ENCODE measurements at regions not wholly inside any gene's neighbourhood (a gene's known extent, or its start where the extent isn't known, plus 50 kb on each side); places are given as distances from the start of the nearest gene placed in this dataset.

GRCh38 chr12:75846102-75846501, 185.5 kb downstream of the PHLDA1 start (continued):
- TF ChIP-seq, protein P1, sequence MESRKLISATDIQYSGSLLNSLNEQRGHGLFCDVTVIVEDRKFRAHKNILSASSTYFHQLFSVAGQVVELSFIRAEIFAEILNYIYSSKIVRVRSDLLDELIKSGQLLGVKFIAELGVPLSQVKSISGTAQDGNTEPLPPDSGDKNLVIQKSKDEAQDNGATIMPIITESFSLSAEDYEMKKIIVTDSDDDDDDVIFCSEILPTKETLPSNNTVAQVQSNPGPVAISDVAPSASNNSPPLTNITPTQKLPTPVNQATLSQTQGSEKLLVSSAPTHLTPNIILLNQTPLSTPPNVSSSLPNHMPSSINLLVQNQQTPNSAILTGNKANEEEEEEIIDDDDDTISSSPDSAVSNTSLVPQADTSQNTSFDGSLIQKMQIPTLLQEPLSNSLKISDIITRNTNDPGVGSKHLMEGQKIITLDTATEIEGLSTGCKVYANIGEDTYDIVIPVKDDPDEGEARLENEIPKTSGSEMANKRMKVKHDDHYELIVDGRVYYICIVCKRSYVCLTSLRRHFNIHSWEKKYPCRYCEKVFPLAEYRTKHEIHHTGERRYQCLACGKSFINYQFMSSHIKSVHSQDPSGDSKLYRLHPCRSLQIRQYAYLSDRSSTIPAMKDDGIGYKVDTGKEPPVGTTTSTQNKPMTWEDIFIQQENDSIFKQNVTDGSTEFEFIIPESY (IDR thresholded peaks at IDR 0.05; ENCODE audit: borderline replicate concordance, low read depth) = no peak
- TF ChIP-seq, protein P2, sequence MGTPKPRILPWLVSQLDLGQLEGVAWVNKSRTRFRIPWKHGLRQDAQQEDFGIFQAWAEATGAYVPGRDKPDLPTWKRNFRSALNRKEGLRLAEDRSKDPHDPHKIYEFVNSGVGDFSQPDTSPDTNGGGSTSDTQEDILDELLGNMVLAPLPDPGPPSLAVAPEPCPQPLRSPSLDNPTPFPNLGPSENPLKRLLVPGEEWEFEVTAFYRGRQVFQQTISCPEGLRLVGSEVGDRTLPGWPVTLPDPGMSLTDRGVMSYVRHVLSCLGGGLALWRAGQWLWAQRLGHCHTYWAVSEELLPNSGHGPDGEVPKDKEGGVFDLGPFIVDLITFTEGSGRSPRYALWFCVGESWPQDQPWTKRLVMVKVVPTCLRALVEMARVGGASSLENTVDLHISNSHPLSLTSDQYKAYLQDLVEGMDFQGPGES (IDR thresholded peaks at IDR 0.05; ENCODE audit: low read depth, low read length) = no peak
- TF ChIP-seq GATA2 (CRISPR knock-in tag; IDR thresholded peaks at IDR 0.05) = no peak
- TF ChIP-seq FOSL2 (IDR thresholded peaks at IDR 0.05; ENCODE audit: borderline replicate concordance, low read depth) = no peak
- TF ChIP-seq, protein P3, sequence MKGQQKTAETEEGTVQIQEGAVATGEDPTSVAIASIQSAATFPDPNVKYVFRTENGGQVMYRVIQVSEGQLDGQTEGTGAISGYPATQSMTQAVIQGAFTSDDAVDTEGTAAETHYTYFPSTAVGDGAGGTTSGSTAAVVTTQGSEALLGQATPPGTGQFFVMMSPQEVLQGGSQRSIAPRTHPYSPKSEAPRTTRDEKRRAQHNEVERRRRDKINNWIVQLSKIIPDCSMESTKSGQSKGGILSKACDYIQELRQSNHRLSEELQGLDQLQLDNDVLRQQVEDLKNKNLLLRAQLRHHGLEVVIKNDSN (IDR thresholded peaks at IDR 0.05; ENCODE audit: borderline replicate concordance, low read depth) = no peak
- TF ChIP-seq, protein P4, sequence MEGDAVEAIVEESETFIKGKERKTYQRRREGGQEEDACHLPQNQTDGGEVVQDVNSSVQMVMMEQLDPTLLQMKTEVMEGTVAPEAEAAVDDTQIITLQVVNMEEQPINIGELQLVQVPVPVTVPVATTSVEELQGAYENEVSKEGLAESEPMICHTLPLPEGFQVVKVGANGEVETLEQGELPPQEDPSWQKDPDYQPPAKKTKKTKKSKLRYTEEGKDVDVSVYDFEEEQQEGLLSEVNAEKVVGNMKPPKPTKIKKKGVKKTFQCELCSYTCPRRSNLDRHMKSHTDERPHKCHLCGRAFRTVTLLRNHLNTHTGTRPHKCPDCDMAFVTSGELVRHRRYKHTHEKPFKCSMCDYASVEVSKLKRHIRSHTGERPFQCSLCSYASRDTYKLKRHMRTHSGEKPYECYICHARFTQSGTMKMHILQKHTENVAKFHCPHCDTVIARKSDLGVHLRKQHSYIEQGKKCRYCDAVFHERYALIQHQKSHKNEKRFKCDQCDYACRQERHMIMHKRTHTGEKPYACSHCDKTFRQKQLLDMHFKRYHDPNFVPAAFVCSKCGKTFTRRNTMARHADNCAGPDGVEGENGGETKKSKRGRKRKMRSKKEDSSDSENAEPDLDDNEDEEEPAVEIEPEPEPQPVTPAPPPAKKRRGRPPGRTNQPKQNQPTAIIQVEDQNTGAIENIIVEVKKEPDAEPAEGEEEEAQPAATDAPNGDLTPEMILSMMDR (IDR thresholded peaks at IDR 0.05) = no peak
- no peak for TF ChIP-seq TAF1 (IDR thresholded peaks at IDR 0.05; ENCODE audit: borderline replicate concordance, low read depth, low read length)
- TF ChIP-seq PBX3 (IDR thresholded peaks at IDR 0.05) = no peak
- no peak for TF ChIP-seq NRF1 (IDR thresholded peaks at IDR 0.05; ENCODE audit: low read depth, low read length)
- no peak for TF ChIP-seq GABPA (IDR thresholded peaks at IDR 0.05; ENCODE audit: low read depth)

- no peak overlapping the region for H3K9ac ChIP-seq
- H3K4me2 ChIP-seq = no peak overlapping the region
- no peaks in the 10 kb centered on the region for H3K27me3 ChIP-seq (ENCODE audit: insufficient read depth)
- TF ChIP-seq NFIC (IDR thresholded peaks at IDR 0.05; ENCODE audit: borderline replicate concordance) = no peak
- no peak for TF ChIP-seq SMC3 (IDR thresholded peaks at IDR 0.05; ENCODE audit: low read depth, low read length)
- TF ChIP-seq MXI1 (IDR thresholded peaks at IDR 0.05; ENCODE audit: low read depth, low read length) = no peak
- TF ChIP-seq, protein P5, sequence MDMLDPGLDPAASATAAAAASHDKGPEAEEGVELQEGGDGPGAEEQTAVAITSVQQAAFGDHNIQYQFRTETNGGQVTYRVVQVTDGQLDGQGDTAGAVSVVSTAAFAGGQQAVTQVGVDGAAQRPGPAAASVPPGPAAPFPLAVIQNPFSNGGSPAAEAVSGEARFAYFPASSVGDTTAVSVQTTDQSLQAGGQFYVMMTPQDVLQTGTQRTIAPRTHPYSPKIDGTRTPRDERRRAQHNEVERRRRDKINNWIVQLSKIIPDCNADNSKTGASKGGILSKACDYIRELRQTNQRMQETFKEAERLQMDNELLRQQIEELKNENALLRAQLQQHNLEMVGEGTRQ (IDR thresholded peaks at IDR 0.05; ENCODE audit: borderline replicate concordance, low read depth, low read length) = no peak
- TF ChIP-seq GATA2 (CRISPR knock-in tag; IDR thresholded peaks at IDR 0.05) = no peak
- no peak for TF ChIP-seq TAF1 (IDR thresholded peaks at IDR 0.05; ENCODE audit: borderline replicate concordance, low read depth, low read length)
- TF ChIP-seq ELF1 (IDR thresholded peaks at IDR 0.05) = no peak
- TF ChIP-seq, protein P2 (IDR thresholded peaks at IDR 0.05; ENCODE audit: low read depth, low read length) = no peak
- no peak for TF ChIP-seq GABPA (IDR thresholded peaks at IDR 0.05; ENCODE audit: low read depth)
- TF ChIP-seq PBX3 (IDR thresholded peaks at IDR 0.05) = no peak
- TF ChIP-seq FOSL2 (IDR thresholded peaks at IDR 0.05; ENCODE audit: borderline replicate concordance, low read depth) = no peak
- no peak for TF ChIP-seq EZH2phosphoT487 (IDR thresholded peaks at IDR 0.05; ENCODE audit: borderline replicate concordance, low read depth)
- TF ChIP-seq FOXJ3 (CRISPR knock-in tag; IDR thresholded peaks at IDR 0.05) = no peak
- H3K4me3 ChIP-seq (ENCODE audit: low read depth in 2 of 2, low read length in 1 of 2) = no peak overlapping the region
- H3F3A ChIP-seq (replicated peaks; ENCODE audit: insufficient read depth) = no peaks in the 10 kb centered on the region
- no peaks in the 10 kb centered on the region for H3K9me3 ChIP-seq
- no peaks in the 10 kb centered on the region for H3K36me3 ChIP-seq (replicated peaks in 1 of 2; ENCODE audit: control insufficient read depth in 1 of 2, insufficient read depth in 2 of 2, low read length in 1 of 2)
- CTCF ChIA-PET = no interaction called here
- H3K79me2 ChIP-seq (ENCODE audit: insufficient read depth) = no peaks in the 10 kb centered on the region
- no peak overlapping the region for H3K27ac ChIP-seq (ENCODE audit: low read depth in 2 of 2, low read length in 1 of 2)
- POLR2A ChIA-PET = no interaction called here
- DNase-seq = no peak
- H2AFZ ChIP-seq (ENCODE audit: low read depth) = no peak overlapping the region
- WGBS (ENCODE audit: low lambda C conversion rate) = 76% methylated on average over 6 of the region's 6 CpGs
- no peaks in the 10 kb centered on the region for H4K20me1 ChIP-seq (ENCODE audit: insufficient read depth)
- H3K9me2 ChIP-seq = no peaks in the 10 kb centered on the region
- no peaks in the 10 kb centered on the region for H3K4me1 ChIP-seq (ENCODE audit: control insufficient read depth in 1 of 2, insufficient read depth in 2 of 2, low read depth in 1 of 2, low read length in 1 of 2)
These were observed 186.6 kb downstream of the PHLDA1 start for GRCh38 chr12:75844985-75845384.
